NCI-H1092 treated with DMSO at 0.1 percent for 48 hours (cell line): ENCODE measurements at regions not wholly inside any gene's neighbourhood (a gene's known extent, or its start where the extent isn't known, plus 50 kb on each side); places are given as distances from the start of the nearest gene placed in this dataset.

Source experiments
- DNase-seq: peaks from one replicate; lab custom pipeline; 2025; lab: John Stamatoyannopoulos, UW

GRCh38 chr14:42617005-42617404, 1010.3 kb downstream of the LRFN5 start:
- DNase-seq, result no peak

- no peak for DNase-seq
These were observed 1000.2 kb downstream of the LRFN5 start for GRCh38 chr14:42606839-42607238.

- no peak for DNase-seq
These were observed 995.7 kb downstream of the LRFN5 start for GRCh38 chr14:42602336-42602845.

GRCh38 chr14:42572032-42572431, 965.4 kb downstream of the LRFN5 start:
- no peak for DNase-seq

GRCh38 chr14:42569227-42569626, 962.6 kb downstream of the LRFN5 start:
- DNase-seq, result no peak

- DNase-seq, result no peak
These were observed 958.9 kb downstream of the LRFN5 start for GRCh38 chr14:42565556-42565955.

- no peak for DNase-seq
These were observed 956.6 kb downstream of the LRFN5 start for GRCh38 chr14:42563313-42563712.

GRCh38 chr14:42556551-42556950, 949.9 kb downstream of the LRFN5 start:
- peak; percentile 91 for DNase-seq

GRCh38 chr14:42555365-42555764, 948.7 kb downstream of the LRFN5 start:
- DNase-seq, result peak; percentile 34

GRCh38 chr14:42554091-42554490, 947.4 kb downstream of the LRFN5 start:
- DNase-seq, result no peak

- no peak for DNase-seq
These were observed 943.6 kb downstream of the LRFN5 start for GRCh38 chr14:42550310-42550709.

GRCh38 chr14:42548349-42548748, 941.7 kb downstream of the LRFN5 start:
- no peak for DNase-seq

GRCh38 chr14:42545636-42546035, 939.0 kb downstream of the LRFN5 start:
- DNase-seq, result no peak

GRCh38 chr14:42541535-42542001, 934.9 kb downstream of the LRFN5 start:
- DNase-seq, result no peak

GRCh38 chr14:42535397-42535796, 928.7 kb downstream of the LRFN5 start:
- DNase-seq, result no peak

- no peak for DNase-seq
These were observed 926.8 kb downstream of the LRFN5 start for GRCh38 chr14:42533476-42533875.

GRCh38 chr14:42532194-42532593, 925.5 kb downstream of the LRFN5 start:
- DNase-seq, result no peak

GRCh38 chr14:42527141-42527540, 920.5 kb downstream of the LRFN5 start:
- no peak for DNase-seq

GRCh38 chr14:42523666-42524065, 917.0 kb downstream of the LRFN5 start:
- no peak for DNase-seq

GRCh38 chr14:42517806-42518500, 911.3 kb downstream of the LRFN5 start:
- no peak for DNase-seq

GRCh38 chr14:42513837-42514236, 907.2 kb downstream of the LRFN5 start:
- no peak for DNase-seq

- no peak for DNase-seq
These were observed 903.4 kb downstream of the LRFN5 start for GRCh38 chr14:42510071-42510470.

GRCh38 chr14:42508209-42508946, 901.7 kb downstream of the LRFN5 start:
- DNase-seq, result no peak
